H9 (cell line): ENCODE measurements at regions not wholly inside any gene's neighbourhood (a gene's known extent, or its start where the extent isn't known, plus 50 kb on each side); places are given as distances from the start of the nearest gene placed in this dataset.

Experiments
- DNase-seq: peaks from one replicate; pipeline ENCODE4 v3.0.0-alpha.2; 2017
- H2AFZ ChIP-seq: one replicate; pipeline ENCODE4 v1.6.1; 2013; ENCODE audit warnings: mild to moderate bottlenecking, low read length, control low read depth, moderate library complexity
- H2AK5ac ChIP-seq: 2 replicates; pipeline ENCODE4 v1.6.1; 2013; ENCODE audit warnings: low read length, control low read depth, mixed read lengths; ENCODE audit not compliant: insufficient read length
- H2BK120ac ChIP-seq: one replicate; pipeline ENCODE4 v1.6.1; 2013; ENCODE audit warnings: low read depth, mild to moderate bottlenecking, low read length, control low read depth, inconsistent platforms; ENCODE audit not compliant: poor library complexity, severe bottlenecking
- H2BK12ac ChIP-seq: 2 replicates; pipeline ENCODE4 v1.6.1; 2013; ENCODE audit warnings: low read length, control low read depth, mixed read lengths, low read depth; ENCODE audit not compliant: insufficient read length
- H2BK15ac ChIP-seq: 2 replicates; pipeline ENCODE4 v1.6.1; 2013; ENCODE audit warnings: low read depth, low read length, control low read depth
- H2BK20ac ChIP-seq: one replicate; pipeline ENCODE4 v1.6.1; 2013; ENCODE audit warnings: low read depth, mild to moderate bottlenecking, low read length, control low read depth, inconsistent platforms; ENCODE audit not compliant: poor library complexity, severe bottlenecking
- H2BK5ac ChIP-seq: 2 replicates; pipeline ENCODE4 v1.6.1; 2013; ENCODE audit warnings: low read length, control low read depth, mixed read lengths; ENCODE audit not compliant: insufficient read length
- H3K14ac ChIP-seq: 2 replicates; pipeline ENCODE4 v1.6.1; 2013; ENCODE audit warnings: low read length, control low read depth; ENCODE audit not compliant: insufficient read depth
- H3K18ac ChIP-seq: 2 replicates; pipeline ENCODE4 v1.6.1; 2013; ENCODE audit warnings: low read depth, mild to moderate bottlenecking, mixed read lengths, low read length, control low read depth; ENCODE audit not compliant: insufficient read length
- H3K23ac ChIP-seq: 2 replicates; pipeline ENCODE4 v1.6.1; 2013; ENCODE audit warnings: low read length, control low read depth, mixed read lengths, low read depth; ENCODE audit not compliant: insufficient read length
- H3K23me2 ChIP-seq: 2 replicates; pipeline ENCODE4 v1.6.1; 2013; ENCODE audit warnings: low read depth, mild to moderate bottlenecking, mixed read lengths, low read length, control low read depth; ENCODE audit not compliant: insufficient read length, poor library complexity, severe bottlenecking
- H3K27ac ChIP-seq: 2 replicates; pipeline ENCODE4 v1.5.1; 2013; ENCODE audit warnings: low read length, control low read depth, mixed read lengths, low read depth; ENCODE audit not compliant: insufficient read length
- H3K27me3 ChIP-seq: 2 replicates; pipeline ENCODE4 v1.6.1; 2013; ENCODE audit warnings: low read length, control low read depth, inconsistent platforms; ENCODE audit not compliant: insufficient read depth
- H3K4ac ChIP-seq: 2 replicates; pipeline ENCODE4 v1.6.1; 2013; ENCODE audit warnings: low read depth, mild to moderate bottlenecking, control low read depth, inconsistent platforms, low read length, moderate library complexity
- H3K4me1 ChIP-seq: 2 replicates; pipeline ENCODE4 v1.6.1; 2013; ENCODE audit warnings: low read length, control low read depth, inconsistent platforms; ENCODE audit not compliant: insufficient read depth
- H3K4me2 ChIP-seq: 2 replicates; pipeline ENCODE4 v1.6.1; 2013; ENCODE audit warnings: low read length, control low read depth, mixed read lengths; ENCODE audit not compliant: insufficient read length, insufficient read depth
- H3K56ac ChIP-seq: 2 replicates; pipeline ENCODE4 v1.6.1; 2013; ENCODE audit warnings: low read depth, mild to moderate bottlenecking, mixed read lengths, low read length, control low read depth; ENCODE audit not compliant: insufficient read length
- H3K79me1 ChIP-seq: 2 replicates; pipeline ENCODE4 v1.6.1; 2013; ENCODE audit warnings: low read depth, mild to moderate bottlenecking, moderate library complexity, low read length, control low read depth, inconsistent platforms; ENCODE audit not compliant: insufficient read depth, poor library complexity, severe bottlenecking
- H3K79me2 ChIP-seq: 2 replicates; pipeline ENCODE4 v1.6.1; 2013; ENCODE audit warnings: low read length, control low read depth, inconsistent platforms; ENCODE audit not compliant: insufficient read depth
- H3K9ac ChIP-seq: 2 replicates; pipeline ENCODE4 v1.6.1; 2013; ENCODE audit warnings: low read length, control low read depth, mixed read lengths; ENCODE audit not compliant: insufficient read length; ENCODE audit errors: extremely low read depth
- H3K9me3 ChIP-seq: one replicate; pipeline ENCODE4 v1.6.1; 2013; ENCODE audit warnings: low read depth, low read length, inconsistent platforms; ENCODE audit not compliant: control insufficient read depth
- H3T11ph ChIP-seq: one replicate; pipeline ENCODE4 v1.6.1; 2013; ENCODE audit warnings: mild to moderate bottlenecking, low read length, control low read depth, inconsistent platforms
- H4K20me1 ChIP-seq: one replicate; pipeline ENCODE4 v1.6.1; 2013; ENCODE audit not compliant: control insufficient read depth, insufficient read length, insufficient read depth
- H4K5ac ChIP-seq: 2 replicates; pipeline ENCODE4 v1.6.1; 2013; ENCODE audit warnings: low read depth, mild to moderate bottlenecking, mixed read lengths, low read length, control low read depth; ENCODE audit not compliant: insufficient read length
- H4K8ac ChIP-seq: replicated peaks from 2 replicates; pipeline ENCODE4 v1.6.1; 2013; ENCODE audit warnings: low read length, control low read depth, mixed read lengths, low read depth; ENCODE audit not compliant: insufficient read length
- H4K91ac ChIP-seq: 2 replicates; pipeline ENCODE4 v1.6.1; 2013; ENCODE audit warnings: low read depth, mild to moderate bottlenecking, moderate library complexity, mixed read lengths, low read length, control low read depth; ENCODE audit not compliant: insufficient read length
- H3K27ac Mint-ChIP-seq, 3 experiments: 2 replicates in 2 of 3; 3 replicates in 1 of 3; pipeline ENCODE4 v1.8.0; 2020 to 2021; ENCODE audit warnings: mixed read lengths in 3 of 3, mild to moderate bottlenecking in 1 of 3, moderate library complexity in 1 of 3
- H3K27me3 Mint-ChIP-seq: 2 replicates; pipeline ENCODE4 v1.8.0; 2021; ENCODE audit warnings: low read depth, mild to moderate bottlenecking, moderate library complexity, mixed read lengths
- H3K36me3 Mint-ChIP-seq, 3 experiments: 2 replicates in 2 of 3; 3 replicates in 1 of 3; pipeline ENCODE4 v1.8.0; 2020 to 2021; ENCODE audit warnings: low read depth in 3 of 3, mixed read lengths in 3 of 3; ENCODE audit not compliant: insufficient read depth in 1 of 3
- H3K4me1 Mint-ChIP-seq, 2 experiments: 2 replicates each; pipeline ENCODE4 v1.8.0; 2020; ENCODE audit warnings: mixed read lengths in 2 of 2
- H3K4me3 Mint-ChIP-seq, 2 experiments: 2 replicates in 1 of 2; 3 replicates in 1 of 2; pipeline ENCODE4 v1.8.0; 2020 to 2021; ENCODE audit warnings: mild to moderate bottlenecking in 2 of 2, mixed read lengths in 2 of 2, moderate library complexity in 1 of 2
- H3K9me3 Mint-ChIP-seq, 2 experiments: 2 replicates in 1 of 2; 3 replicates in 1 of 2; pipeline ENCODE4 v1.8.0; 2020; ENCODE audit warnings: mild to moderate bottlenecking in 2 of 2, mixed read lengths in 2 of 2, moderate library complexity in 1 of 2
- CTCF ChIP-seq: fragments of 200-600 bp; sonication (generic); conservative IDR thresholded peaks from 3 replicates; pipeline ENCODE4 v1.8.0; 2021; ENCODE audit warnings: antibody characterized with exemption, mild to moderate bottlenecking
- WGBS: extraction: QIAGEN DNeasy Blood & Tissue Kit; methylation state at CpG from one replicate; pipeline ENCODE4 v1.1.7; 2013; ENCODE audit warnings: missing lambda C conversion rate, low lambda C conversion rate, mixed read lengths; ENCODE audit not compliant: insufficient read length; ENCODE audit errors: extremely low coverage; 5-methylcytosine and 5-hydroxymethylcytosine counted together

GRCh38 chr20:51950926-51951325 lies 148.6 kb upstream of the SALL4 start:
- H3K9ac ChIP-seq, result no peak overlapping the region
- Mint-ChIP-seq H3K27ac (peak overlapping the region in 1 of 3 experiments; percentile 44; a peak in 1 of 7 replicates), H3K4me1 (peaks cover 10% of the 10 kb centered on the region in 2 experiments), H3K4me3 (no peak overlapping the region), H3K9me3 (peaks cover 4 to 7% of the 10 kb centered on the region in 2 experiments), H3K27me3 (no peaks in the 10 kb centered on the region), H3K36me3 (peaks cover 2 to 6% (median 4%) of the 10 kb centered on the region in 3 experiments; a peak in 6 of 7 replicates)
- no peak overlapping the region for H3T11ph ChIP-seq
- H2AFZ ChIP-seq, result no peak overlapping the region
- no peak overlapping the region for H3K14ac ChIP-seq
- no peak overlapping the region for H2BK5ac ChIP-seq
- WGBS, result no CpG with 5 or more reads among the region's 4 CpGs
- no peak overlapping the region for H2BK120ac ChIP-seq
- H4K8ac ChIP-seq, result no peak overlapping the region
- no peak overlapping the region for H2BK12ac ChIP-seq
- H3K79me1 ChIP-seq, result no peaks in the 10 kb centered on the region
- peaks cover 2% of the 10 kb centered on the region; the same call in 1 of the 2 replicates for H3K4me1 ChIP-seq
- H3K9me3 ChIP-seq, result no peaks in the 10 kb centered on the region
- H4K5ac ChIP-seq, result no peak overlapping the region
- H4K91ac ChIP-seq, result no peak overlapping the region
- H3K23me2 ChIP-seq, result no peaks in the 10 kb centered on the region
- H2BK15ac ChIP-seq, result no peak overlapping the region
- H3K18ac ChIP-seq, result no peak overlapping the region
- H2AK5ac ChIP-seq, result no peak overlapping the region
- H3K4me2 ChIP-seq, result no peak overlapping the region
- H3K23ac ChIP-seq, result no peak overlapping the region
- no peak overlapping the region for H3K27ac ChIP-seq
- no peak overlapping the region for H2BK20ac ChIP-seq
- H3K56ac ChIP-seq, result no peak overlapping the region
- no peaks in the 10 kb centered on the region for H3K79me2 ChIP-seq
- no peak for DNase-seq
- H3K27me3 ChIP-seq, result no peaks in the 10 kb centered on the region
- no peak overlapping the region for H3K4ac ChIP-seq
- no peak for TF ChIP-seq CTCF
- no peaks in the 10 kb centered on the region for H4K20me1 ChIP-seq
